ENCODE measurements at regions not wholly inside any gene's neighbourhood (a gene's known extent, or its start where the extent isn't known, plus 50 kb on each side); places are given as distances from the start of the nearest gene placed in this dataset.
"Not testable (repeated sequence)": the region's sequence is repeated elsewhere in the genome, so short reads cannot be mapped to it uniquely, and the experiment has no call there.

- ChIA-PET CTCF (no interaction called here), POLR2A (no interaction called here)
- Mint-ChIP-seq H3K27me3 (peaks cover 33% of the 10 kb centered on the region), H3K4me1 (no peaks in the 10 kb centered on the region), H3K4me3 (no peak overlapping the region), H3K27ac (no peak overlapping the region), H3K9me3 (no peaks in the 10 kb centered on the region), H3K36me3 (ENCODE audit: low read depth) (no peaks in the 10 kb centered on the region)
- DNase-seq = no peak
Observed at GRCh38 chr2:200186002-200186401, 120.5 kb upstream of the SPATS2L start.

GRCh38 chr2:200188876-200189275, 117.6 kb upstream of the SPATS2L start:
- H3K27ac Mint-ChIP-seq = no peak overlapping the region
- ChIA-PET CTCF (no interaction called here), POLR2A (no interaction called here)
- no peak for DNase-seq
- no peaks in the 10 kb centered on the region for H3K4me1 Mint-ChIP-seq
- H3K27me3 Mint-ChIP-seq = peaks cover 39% of the 10 kb centered on the region
- H3K36me3 Mint-ChIP-seq (ENCODE audit: low read depth) = no peaks in the 10 kb centered on the region
- H3K4me3 Mint-ChIP-seq = no peak overlapping the region
- H3K9me3 Mint-ChIP-seq = no peaks in the 10 kb centered on the region

GRCh38 chr2:200189964-200190363, 116.5 kb upstream of the SPATS2L start:
- no peak for DNase-seq
- Mint-ChIP-seq H3K27me3 (peaks cover 33% of the 10 kb centered on the region), H3K4me1 (no peaks in the 10 kb centered on the region), H3K9me3 (no peaks in the 10 kb centered on the region), H3K4me3 (no peak overlapping the region), H3K36me3 (ENCODE audit: low read depth) (no peaks in the 10 kb centered on the region), H3K27ac (no peak overlapping the region)
- POLR2A ChIA-PET = no interaction called here
- CTCF ChIA-PET = no interaction called here

- Mint-ChIP-seq H3K4me3 (no peak overlapping the region), H3K4me1 (no peaks in the 10 kb centered on the region), H3K36me3 (ENCODE audit: low read depth) (no peaks in the 10 kb centered on the region), H3K9me3 (no peaks in the 10 kb centered on the region), H3K27me3 (peaks cover 39% of the 10 kb centered on the region), H3K27ac (no peak overlapping the region)
- CTCF ChIA-PET = no interaction called here
- POLR2A ChIA-PET = no interaction called here
- no peak for DNase-seq
Observed at GRCh38 chr2:200193331-200193730, 113.2 kb upstream of the SPATS2L start.

GRCh38 chr2:200193791-200194190, 112.7 kb upstream of the SPATS2L start:
- Mint-ChIP-seq H3K9me3 (no peaks in the 10 kb centered on the region), H3K4me1 (no peaks in the 10 kb centered on the region), H3K27ac (no peak overlapping the region), H3K27me3 (peaks cover 38% of the 10 kb centered on the region), H3K36me3 (ENCODE audit: low read depth) (no peaks in the 10 kb centered on the region), H3K4me3 (no peak overlapping the region)
- no peak for DNase-seq
- ChIA-PET POLR2A (no interaction called here), CTCF (no interaction called here)

GRCh38 chr2:200194746-200195145, 111.7 kb upstream of the SPATS2L start:
- H3K27ac Mint-ChIP-seq = no peak overlapping the region
- no peaks in the 10 kb centered on the region for H3K36me3 Mint-ChIP-seq (ENCODE audit: low read depth)
- no peaks in the 10 kb centered on the region for H3K4me1 Mint-ChIP-seq
- no peak for DNase-seq
- peaks cover 35% of the 10 kb centered on the region for H3K27me3 Mint-ChIP-seq
- H3K9me3 Mint-ChIP-seq = no peaks in the 10 kb centered on the region
- H3K4me3 Mint-ChIP-seq = no peak overlapping the region
- POLR2A ChIA-PET = no interaction called here
- CTCF ChIA-PET = no interaction called here

GRCh38 chr2:200199005-200199404, 107.5 kb upstream of the SPATS2L start:
- Mint-ChIP-seq H3K27me3 (peaks cover 22% of the 10 kb centered on the region), H3K4me1 (no peaks in the 10 kb centered on the region), H3K36me3 (ENCODE audit: low read depth) (no peaks in the 10 kb centered on the region), H3K4me3 (no peak overlapping the region), H3K27ac (no peak overlapping the region), H3K9me3 (no peaks in the 10 kb centered on the region)
- POLR2A ChIA-PET = no interaction called here
- CTCF ChIA-PET = no interaction called here
- DNase-seq = no peak

DNA sequence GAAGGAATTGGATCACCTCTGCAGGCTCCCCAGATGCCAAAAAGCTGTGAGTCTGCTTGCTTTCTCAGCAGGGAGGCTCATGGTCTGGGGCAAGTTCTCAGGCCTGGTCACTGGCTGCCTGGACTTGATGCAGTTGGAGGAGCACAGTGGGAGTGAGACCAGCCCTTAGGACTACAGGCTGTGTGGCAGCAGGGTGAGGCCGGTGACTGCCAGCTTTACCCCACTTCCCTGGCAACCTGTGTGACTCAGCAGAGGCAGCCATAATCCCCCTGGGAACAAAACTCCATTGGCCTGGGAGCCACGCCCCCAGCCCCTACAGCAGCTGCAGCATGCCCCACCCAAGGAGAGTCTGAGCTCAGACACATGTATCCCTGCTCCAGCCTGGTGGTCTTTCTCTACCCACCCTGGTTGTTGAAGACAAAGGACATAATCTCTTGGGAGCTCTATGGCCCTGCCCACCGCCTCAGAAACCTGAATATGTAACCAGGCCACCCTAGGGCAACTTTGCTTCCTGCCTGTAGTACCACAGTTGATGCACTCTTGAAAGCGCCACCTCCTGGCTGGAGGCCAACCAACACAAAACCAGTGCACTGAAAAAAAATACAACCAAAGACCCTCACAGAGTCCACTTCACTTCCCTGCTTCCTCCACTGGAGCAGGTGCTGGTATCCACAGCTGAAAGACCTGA, 106.8 kb upstream of the SPATS2L start:
- no peak overlapping the region for H3K4me3 Mint-ChIP-seq
- no peaks in the 10 kb centered on the region for H3K4me1 Mint-ChIP-seq
- H3K27me3 Mint-ChIP-seq = peaks cover 22% of the 10 kb centered on the region
- H3K9me3 Mint-ChIP-seq = no peaks in the 10 kb centered on the region
- POLR2A ChIA-PET = no interaction called here
- no peak for DNase-seq
- CTCF ChIA-PET = interaction anchor here (0.9 to 1.2 kb wide), 2 partner anchors 12 to 220 kb away, joined by 4 to 5 read pairs; no protein-coding TSS in a partner anchor
- no peaks in the 10 kb centered on the region for H3K36me3 Mint-ChIP-seq (ENCODE audit: low read depth)
- H3K27ac Mint-ChIP-seq = no peak overlapping the region

- POLR2A ChIA-PET; H3K4me3 Mint-ChIP-seq; H3K27ac Mint-ChIP-seq; CTCF ChIA-PET; H3K9me3 Mint-ChIP-seq; H3K36me3 Mint-ChIP-seq (ENCODE audit: low read depth); H3K4me1 Mint-ChIP-seq; DNase-seq: not testable (repeated sequence)
- H3K27me3 Mint-ChIP-seq = peaks cover 18% of the 10 kb centered on the region
Observed at GRCh38 chr2:200201839-200202238, 104.7 kb upstream of the SPATS2L start.

- Mint-ChIP-seq H3K27me3 (peaks cover 9% of the 10 kb centered on the region), H3K9me3 (no peaks in the 10 kb centered on the region), H3K4me3 (no peak overlapping the region), H3K4me1 (no peaks in the 10 kb centered on the region), H3K27ac (no peak overlapping the region), H3K36me3 (ENCODE audit: low read depth) (no peaks in the 10 kb centered on the region)
- ChIA-PET CTCF (no interaction called here), POLR2A (no interaction called here)
- no peak for DNase-seq
Observed at GRCh38 chr2:200203381-200203827, 103.1 kb upstream of the SPATS2L start.

GRCh38 chr2:200208041-200208440, 98.5 kb upstream of the SPATS2L start:
- no peak for DNase-seq
- Mint-ChIP-seq H3K36me3 (ENCODE audit: low read depth) (no peaks in the 10 kb centered on the region), H3K4me3 (no peak overlapping the region), H3K9me3 (peaks cover 4% of the 10 kb centered on the region), H3K4me1 (no peaks in the 10 kb centered on the region), H3K27ac (no peak overlapping the region), H3K27me3 (peaks cover 16% of the 10 kb centered on the region)
- ChIA-PET POLR2A (no interaction called here), CTCF (no interaction called here)

GRCh38 chr2:200209030-200209429, 97.5 kb upstream of the SPATS2L start:
- H3K27me3 Mint-ChIP-seq = peaks cover 15% of the 10 kb centered on the region
- H3K4me1 Mint-ChIP-seq = no peaks in the 10 kb centered on the region
- DNase-seq = no peak
- no peaks in the 10 kb centered on the region for H3K36me3 Mint-ChIP-seq (ENCODE audit: low read depth)
- ChIA-PET POLR2A (no interaction called here), CTCF (no interaction called here)
- H3K27ac Mint-ChIP-seq = no peak overlapping the region
- H3K9me3 Mint-ChIP-seq = peaks cover 4% of the 10 kb centered on the region
- H3K4me3 Mint-ChIP-seq = no peak overlapping the region

GRCh38 chr2:200211643-200212042, 94.8 kb upstream of the SPATS2L start:
- H3K36me3 Mint-ChIP-seq (ENCODE audit: low read depth) = no peaks in the 10 kb centered on the region
- ChIA-PET POLR2A (no interaction called here), CTCF (interaction anchor here (1.5 kb wide), 1 partner anchor 11 kb away, joined by 5 read pairs; no protein-coding TSS in a partner anchor)
- H3K4me1 Mint-ChIP-seq = no peaks in the 10 kb centered on the region
- H3K27me3 Mint-ChIP-seq = peaks cover 19% of the 10 kb centered on the region
- H3K27ac Mint-ChIP-seq = no peak overlapping the region
- no peak overlapping the region for H3K4me3 Mint-ChIP-seq
- peaks cover 4% of the 10 kb centered on the region for H3K9me3 Mint-ChIP-seq
- DNase-seq = no peak

- POLR2A ChIA-PET = no interaction called here
- no peaks in the 10 kb centered on the region for H3K36me3 Mint-ChIP-seq (ENCODE audit: low read depth)
- no peak overlapping the region for H3K4me3 Mint-ChIP-seq
- CTCF ChIA-PET = no interaction called here
- no peak for DNase-seq
- no peak overlapping the region for H3K27ac Mint-ChIP-seq
- peaks cover 4% of the 10 kb centered on the region for H3K9me3 Mint-ChIP-seq
- H3K27me3 Mint-ChIP-seq = peaks cover 20% of the 10 kb centered on the region
- no peaks in the 10 kb centered on the region for H3K4me1 Mint-ChIP-seq
Observed at GRCh38 chr2:200212862-200213425, 93.5 kb upstream of the SPATS2L start.

Measured in activated CD4-positive, alpha-beta memory T cell treated with anti-CD3 and anti-CD28 coated beads, Interleukin-2, amount 10 ng/mL, durations not matched to agents 7 days and 5 days (primary cell).